ENCODE measurements at regions not wholly inside any gene's neighbourhood (a gene's known extent, or its start where the extent isn't known, plus 50 kb on each side); places are given as distances from the start of the nearest gene placed in this dataset.
"Not testable (repeated sequence)": the region's sequence is repeated elsewhere in the genome, so short reads cannot be mapped to it uniquely, and the experiment has no call there.

GRCh38 chr2:167784084-167784425 lies 463.3 kb downstream of the STK39 start:
- H3K4me1 ChIP-seq (ENCODE audit: control insufficient read depth in 3 of 3, insufficient read depth in 3 of 3, low read length in 3 of 3): peaks cover 9 to 15% (median 11%) of the 10 kb centered on the region in 3 donors
- H3K4me3 ChIP-seq (ENCODE audit: low read length in 3 of 3): peak overlapping the region in 1 of 3 donors; percentile 33
- no peaks in the 10 kb centered on the region for H3K9me3 ChIP-seq (ENCODE audit: control insufficient read depth in 3 of 3, low read length in 3 of 3)
- peak overlapping the region; percentile 68 for H3K27ac ChIP-seq (ENCODE audit: low read depth, low read length)
- no peaks in the 10 kb centered on the region for H3K36me3 ChIP-seq (ENCODE audit: control insufficient read depth in 3 of 3, insufficient read depth in 3 of 3, low read length in 3 of 3)
- no peaks in the 10 kb centered on the region for H3K27me3 ChIP-seq (ENCODE audit: control insufficient read depth in 3 of 3, insufficient read depth in 3 of 3, low read length in 3 of 3)
- no peak overlapping the region for H3K9ac ChIP-seq (ENCODE audit: low read depth in 1 of 3, low read length in 3 of 3)

- Histone ChIP-seq H3K9ac (ENCODE audit: low read depth in 1 of 3, low read length in 3 of 3) (peak overlapping the region in 1 of 3 donors; percentile 11), H3K36me3 (ENCODE audit: control insufficient read depth in 3 of 3, insufficient read depth in 3 of 3, low read length in 3 of 3) (no peaks in the 10 kb centered on the region), H3K4me3 (ENCODE audit: low read length in 3 of 3) (peak overlapping the region in 1 of 3 donors; percentile 33), H3K27ac (ENCODE audit: low read depth, low read length) (peak overlapping the region; percentile 68), H3K4me1 (ENCODE audit: control insufficient read depth in 3 of 3, insufficient read depth in 3 of 3, low read length in 3 of 3) (peaks cover 9 to 15% (median 11%) of the 10 kb centered on the region in 3 donors), H3K9me3 (ENCODE audit: control insufficient read depth in 3 of 3, low read length in 3 of 3) (no peaks in the 10 kb centered on the region), H3K27me3 (ENCODE audit: control insufficient read depth in 3 of 3, insufficient read depth in 3 of 3, low read length in 3 of 3) (no peaks in the 10 kb centered on the region)
These were observed 463.9 kb downstream of the STK39 start for GRCh38 chr2:167783261-167784083.

- H3K27ac ChIP-seq (ENCODE audit: low read depth, low read length); H3K9me3 ChIP-seq (ENCODE audit: control insufficient read depth in 3 of 3, low read length in 3 of 3); H3K4me3 ChIP-seq (ENCODE audit: low read length in 3 of 3); H3K36me3 ChIP-seq (ENCODE audit: control insufficient read depth in 3 of 3, insufficient read depth in 3 of 3, low read length in 3 of 3); H3K9ac ChIP-seq (ENCODE audit: low read depth in 1 of 3, low read length in 3 of 3); H3K27me3 ChIP-seq (ENCODE audit: control insufficient read depth in 3 of 3, insufficient read depth in 3 of 3, low read length in 3 of 3): not testable (repeated sequence)
- H3K4me1 ChIP-seq (ENCODE audit: control insufficient read depth in 3 of 3, insufficient read depth in 3 of 3, low read length in 3 of 3): peaks cover 9 to 15% (median 11%) of the 10 kb centered on the region in 3 donors
These were observed 465.8 kb downstream of the STK39 start for GRCh38 chr2:167781629-167782028.

- no peaks in the 10 kb centered on the region for H3K36me3 ChIP-seq (ENCODE audit: control insufficient read depth in 3 of 3, insufficient read depth in 3 of 3, low read length in 3 of 3)
- no peak overlapping the region for H3K4me3 ChIP-seq (ENCODE audit: low read length in 3 of 3)
- no peaks in the 10 kb centered on the region for H3K9me3 ChIP-seq (ENCODE audit: control insufficient read depth in 3 of 3, low read length in 3 of 3)
- no peak overlapping the region for H3K27ac ChIP-seq (ENCODE audit: low read depth, low read length)
- H3K4me1 ChIP-seq (ENCODE audit: control insufficient read depth in 3 of 3, insufficient read depth in 3 of 3, low read length in 3 of 3): no peaks in the 10 kb centered on the region
- H3K27me3 ChIP-seq (ENCODE audit: control insufficient read depth in 3 of 3, insufficient read depth in 3 of 3, low read length in 3 of 3): no peaks in the 10 kb centered on the region
- peak overlapping the region in 1 of 3 donors; percentile 8 for H3K9ac ChIP-seq (ENCODE audit: low read depth in 1 of 3, low read length in 3 of 3)
These were observed 471.0 kb downstream of the STK39 start for GRCh38 chr2:167776359-167776758.

GRCh38 chr2:167771628-167772027 lies 475.8 kb downstream of the STK39 start:
- no peak overlapping the region for H3K9ac ChIP-seq (ENCODE audit: low read depth in 1 of 3, low read length in 3 of 3)
- H3K27me3 ChIP-seq (ENCODE audit: control insufficient read depth in 3 of 3, insufficient read depth in 3 of 3, low read length in 3 of 3): no peaks in the 10 kb centered on the region
- H3K4me1 ChIP-seq (ENCODE audit: control insufficient read depth in 3 of 3, insufficient read depth in 3 of 3, low read length in 3 of 3): peaks cover 0 to 3% (median 0%) of the 10 kb centered on the region in 3 donors
- H3K36me3 ChIP-seq (ENCODE audit: control insufficient read depth in 3 of 3, insufficient read depth in 3 of 3, low read length in 3 of 3): no peaks in the 10 kb centered on the region
- no peak overlapping the region for H3K4me3 ChIP-seq (ENCODE audit: low read length in 3 of 3)
- no peak overlapping the region for H3K27ac ChIP-seq (ENCODE audit: low read depth, low read length)
- H3K9me3 ChIP-seq (ENCODE audit: control insufficient read depth in 3 of 3, low read length in 3 of 3): peaks cover 0 to 2% (median 0%) of the 10 kb centered on the region in 3 donors

- peaks cover 0 to 4% (median 0%) of the 10 kb centered on the region in 3 donors for H3K9me3 ChIP-seq (ENCODE audit: control insufficient read depth in 3 of 3, low read length in 3 of 3)
- H3K4me1 ChIP-seq (ENCODE audit: control insufficient read depth in 3 of 3, insufficient read depth in 3 of 3, low read length in 3 of 3): peaks cover 0 to 3% (median 0%) of the 10 kb centered on the region in 3 donors
- H3K9ac ChIP-seq (ENCODE audit: low read depth in 1 of 3, low read length in 3 of 3): no peak overlapping the region
- no peaks in the 10 kb centered on the region for H3K36me3 ChIP-seq (ENCODE audit: control insufficient read depth in 3 of 3, insufficient read depth in 3 of 3, low read length in 3 of 3)
- H3K4me3 ChIP-seq (ENCODE audit: low read length in 3 of 3): no peak overlapping the region
- no peaks in the 10 kb centered on the region for H3K27me3 ChIP-seq (ENCODE audit: control insufficient read depth in 3 of 3, insufficient read depth in 3 of 3, low read length in 3 of 3)
- H3K27ac ChIP-seq (ENCODE audit: low read depth, low read length): peak overlapping the region; percentile 5
These were observed 478.4 kb downstream of the STK39 start for GRCh38 chr2:167769020-167769419.

- H3K9me3 ChIP-seq (ENCODE audit: control insufficient read depth in 3 of 3, low read length in 3 of 3): peaks cover 0 to 4% (median 0%) of the 10 kb centered on the region in 3 donors
- H3K4me3 ChIP-seq (ENCODE audit: low read length in 3 of 3): no peak overlapping the region
- H3K27me3 ChIP-seq (ENCODE audit: control insufficient read depth in 3 of 3, insufficient read depth in 3 of 3, low read length in 3 of 3): no peaks in the 10 kb centered on the region
- H3K4me1 ChIP-seq (ENCODE audit: control insufficient read depth in 3 of 3, insufficient read depth in 3 of 3, low read length in 3 of 3): peaks cover 0 to 3% (median 0%) of the 10 kb centered on the region in 3 donors
- H3K27ac ChIP-seq (ENCODE audit: low read depth, low read length): no peak overlapping the region
- H3K9ac ChIP-seq (ENCODE audit: low read depth in 1 of 3, low read length in 3 of 3): no peak overlapping the region
- no peaks in the 10 kb centered on the region for H3K36me3 ChIP-seq (ENCODE audit: control insufficient read depth in 3 of 3, insufficient read depth in 3 of 3, low read length in 3 of 3)
These were observed 479.6 kb downstream of the STK39 start for GRCh38 chr2:167767830-167768229.

GRCh38 chr2:167764772-167765341 lies 482.5 kb downstream of the STK39 start:
- Histone ChIP-seq H3K4me1 (ENCODE audit: control insufficient read depth in 3 of 3, insufficient read depth in 3 of 3, low read length in 3 of 3) (peaks cover 0 to 3% (median 0%) of the 10 kb centered on the region in 3 donors), H3K9ac (ENCODE audit: low read depth in 1 of 3, low read length in 3 of 3) (no peak overlapping the region), H3K27ac (ENCODE audit: low read depth, low read length) (no peak overlapping the region), H3K27me3 (ENCODE audit: control insufficient read depth in 3 of 3, insufficient read depth in 3 of 3, low read length in 3 of 3) (no peaks in the 10 kb centered on the region), H3K9me3 (ENCODE audit: control insufficient read depth in 3 of 3, low read length in 3 of 3) (peaks cover 0 to 4% (median 0%) of the 10 kb centered on the region in 3 donors), H3K4me3 (ENCODE audit: low read length in 3 of 3) (no peak overlapping the region), H3K36me3 (ENCODE audit: control insufficient read depth in 3 of 3, insufficient read depth in 3 of 3, low read length in 3 of 3) (no peaks in the 10 kb centered on the region)

GRCh38 chr2:167761465-167762136 lies 485.8 kb downstream of the STK39 start:
- Histone ChIP-seq H3K27ac (ENCODE audit: low read depth, low read length) (no peak overlapping the region), H3K9ac (ENCODE audit: low read depth in 1 of 3, low read length in 3 of 3) (no peak overlapping the region), H3K27me3 (ENCODE audit: control insufficient read depth in 3 of 3, insufficient read depth in 3 of 3, low read length in 3 of 3) (no peaks in the 10 kb centered on the region), H3K9me3 (ENCODE audit: control insufficient read depth in 3 of 3, low read length in 3 of 3) (peaks cover 0 to 2% (median 0%) of the 10 kb centered on the region in 3 donors), H3K4me1 (ENCODE audit: control insufficient read depth in 3 of 3, insufficient read depth in 3 of 3, low read length in 3 of 3) (no peaks in the 10 kb centered on the region), H3K4me3 (ENCODE audit: low read length in 3 of 3) (no peak overlapping the region), H3K36me3 (ENCODE audit: control insufficient read depth in 3 of 3, insufficient read depth in 3 of 3, low read length in 3 of 3) (no peaks in the 10 kb centered on the region)

GRCh38 chr2:167759531-167759930 lies 487.9 kb downstream of the STK39 start:
- Histone ChIP-seq H3K9me3 (ENCODE audit: control insufficient read depth in 3 of 3, low read length in 3 of 3) (no peaks in the 10 kb centered on the region), H3K27me3 (ENCODE audit: control insufficient read depth in 3 of 3, insufficient read depth in 3 of 3, low read length in 3 of 3) (no peaks in the 10 kb centered on the region), H3K4me1 (ENCODE audit: control insufficient read depth in 3 of 3, insufficient read depth in 3 of 3, low read length in 3 of 3) (no peaks in the 10 kb centered on the region), H3K4me3 (ENCODE audit: low read length in 3 of 3) (no peak overlapping the region), H3K27ac (ENCODE audit: low read depth, low read length) (no peak overlapping the region), H3K9ac (ENCODE audit: low read depth in 1 of 3, low read length in 3 of 3) (no peak overlapping the region), H3K36me3 (ENCODE audit: control insufficient read depth in 3 of 3, insufficient read depth in 3 of 3, low read length in 3 of 3) (no peaks in the 10 kb centered on the region)
